GM19438 (cell line): ENCODE measurements at regions not wholly inside any gene's neighbourhood (a gene's known extent, or its start where the extent isn't known, plus 50 kb on each side); places are given as distances from the start of the nearest gene placed in this dataset.
"Not testable (repeated sequence)": the region's sequence is repeated elsewhere in the genome, so short reads cannot be mapped to it uniquely, and the experiment has no call there.

ENCODE experiments used
- ATAC-seq: cut with Tn5 transposase; IDR thresholded peaks from one replicate; pipeline ENCODE4 v1.9.1; 2021; ENCODE audit warnings: low read depth; ENCODE audit not compliant: unreplicated experiment

DNA sequence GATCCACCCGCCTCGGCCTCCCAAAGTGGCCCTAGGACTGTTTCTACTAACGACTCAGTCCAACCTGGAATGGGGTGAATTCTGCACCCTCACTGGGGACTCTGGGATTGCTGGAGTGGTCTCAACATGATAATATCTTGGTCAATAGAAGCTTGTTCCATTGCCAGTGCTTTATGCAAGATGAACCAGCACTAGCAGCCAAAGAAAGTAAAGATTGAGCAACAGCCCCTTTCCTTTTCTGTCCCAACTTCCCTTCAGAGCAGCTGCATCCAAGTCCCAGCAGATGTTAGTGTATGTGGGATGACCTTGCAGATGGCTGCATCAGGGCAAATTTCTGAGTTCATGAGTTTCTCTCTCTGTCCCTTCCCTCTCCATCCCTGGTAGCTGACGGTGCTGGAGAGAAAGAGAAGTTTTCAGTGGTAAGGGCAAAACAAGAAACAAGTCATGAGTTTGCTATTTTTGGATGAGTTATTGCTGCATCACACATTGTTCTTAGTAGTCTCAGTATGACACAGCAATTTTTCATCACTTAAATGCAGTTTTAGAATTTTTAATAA is 183.6 kb upstream of the EDNRB start:
- ATAC-seq, result no peak

DNA sequence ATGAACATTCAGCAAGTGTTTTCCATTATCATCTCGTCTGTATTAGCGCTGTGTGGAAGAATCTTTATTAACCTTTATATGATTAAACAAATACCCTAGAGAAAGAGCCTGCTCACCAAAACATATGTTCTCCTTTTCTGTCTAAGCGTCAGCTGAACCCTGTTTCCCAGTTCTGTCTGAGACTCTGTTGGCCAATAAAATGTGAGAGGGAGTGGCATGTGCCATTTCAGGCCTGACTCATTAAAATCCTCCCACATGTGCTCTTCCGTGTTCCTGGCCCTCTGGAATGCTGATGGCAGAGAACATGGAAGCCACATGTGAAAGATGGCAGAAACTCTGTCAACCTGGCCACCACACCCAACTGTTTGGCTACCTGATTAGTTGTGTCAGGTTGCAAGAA is 181.9 kb upstream of the EDNRB start:
- no peak for ATAC-seq

DNA sequence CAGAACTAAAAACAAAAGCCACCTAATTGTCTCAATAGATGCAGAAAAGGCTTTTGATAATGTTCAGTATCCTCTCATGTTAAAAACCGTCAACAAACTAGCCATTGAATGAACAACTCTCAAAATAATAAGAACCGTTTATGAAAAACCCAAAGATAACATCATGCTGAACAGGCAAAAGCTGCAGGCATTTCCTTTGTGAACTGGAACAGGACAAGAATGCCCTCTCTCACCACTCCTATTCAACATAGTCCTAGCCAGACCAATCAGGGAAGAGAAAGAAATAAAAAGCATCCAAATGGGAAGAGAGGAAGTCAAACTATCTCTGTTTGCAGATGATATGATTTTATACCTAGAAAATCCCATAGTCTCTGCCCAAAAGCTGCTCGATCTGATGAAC is 179.6 kb upstream of the EDNRB start:
- ATAC-seq, result no peak

DNA sequence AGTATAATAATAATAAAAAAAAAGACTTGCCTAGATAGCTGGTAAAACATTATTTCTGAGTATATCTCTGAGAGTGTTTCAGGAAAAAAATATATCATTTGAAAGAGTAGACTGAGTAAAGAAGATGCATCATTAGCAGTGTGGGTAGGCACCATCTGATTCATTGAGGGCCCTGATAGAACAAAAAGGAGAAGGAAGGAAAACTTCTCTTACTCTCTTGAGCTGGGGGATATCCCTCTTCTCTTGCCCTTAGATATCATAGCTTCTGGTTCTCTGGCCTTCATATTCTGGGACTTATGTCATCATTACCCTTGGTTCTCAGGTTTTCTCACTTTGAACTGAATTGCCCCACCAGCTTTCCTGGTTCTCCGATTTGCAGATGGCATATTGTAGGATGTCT is 177.6 kb upstream of the EDNRB start:
- no peak for ATAC-seq

DNA sequence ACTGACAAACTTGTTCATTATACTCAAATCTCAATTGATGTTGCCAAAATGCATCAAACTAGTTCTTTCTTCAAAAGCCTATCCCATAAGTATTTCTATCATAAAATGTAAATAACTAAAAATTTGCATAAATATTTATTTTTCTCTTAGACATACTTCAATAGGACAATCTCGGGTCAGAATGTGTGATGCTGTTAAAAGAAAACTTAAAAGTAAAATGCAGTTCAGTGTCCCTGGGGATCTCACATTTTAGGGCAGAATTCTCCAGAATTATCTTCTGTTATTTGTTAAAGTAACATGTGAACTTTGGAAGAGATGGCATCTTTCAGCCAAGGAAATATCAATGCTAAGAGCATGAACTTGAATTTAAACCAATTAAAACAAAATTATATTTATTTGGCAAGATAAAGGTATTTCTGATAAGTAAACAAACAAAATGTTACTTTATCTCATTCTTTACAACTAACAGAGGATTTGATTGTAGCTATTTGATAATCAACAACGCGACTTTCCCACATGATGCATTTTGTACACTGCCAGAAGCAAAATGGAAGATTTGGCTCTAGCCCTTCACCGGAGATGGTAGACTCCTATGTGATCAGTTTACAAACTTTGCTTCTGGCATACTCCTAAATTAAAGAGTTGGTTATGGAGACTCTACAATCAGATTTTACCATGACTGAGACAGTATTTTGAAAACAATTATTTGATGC is 169.5 kb upstream of the EDNRB start:
- ATAC-seq, result no peak

DNA sequence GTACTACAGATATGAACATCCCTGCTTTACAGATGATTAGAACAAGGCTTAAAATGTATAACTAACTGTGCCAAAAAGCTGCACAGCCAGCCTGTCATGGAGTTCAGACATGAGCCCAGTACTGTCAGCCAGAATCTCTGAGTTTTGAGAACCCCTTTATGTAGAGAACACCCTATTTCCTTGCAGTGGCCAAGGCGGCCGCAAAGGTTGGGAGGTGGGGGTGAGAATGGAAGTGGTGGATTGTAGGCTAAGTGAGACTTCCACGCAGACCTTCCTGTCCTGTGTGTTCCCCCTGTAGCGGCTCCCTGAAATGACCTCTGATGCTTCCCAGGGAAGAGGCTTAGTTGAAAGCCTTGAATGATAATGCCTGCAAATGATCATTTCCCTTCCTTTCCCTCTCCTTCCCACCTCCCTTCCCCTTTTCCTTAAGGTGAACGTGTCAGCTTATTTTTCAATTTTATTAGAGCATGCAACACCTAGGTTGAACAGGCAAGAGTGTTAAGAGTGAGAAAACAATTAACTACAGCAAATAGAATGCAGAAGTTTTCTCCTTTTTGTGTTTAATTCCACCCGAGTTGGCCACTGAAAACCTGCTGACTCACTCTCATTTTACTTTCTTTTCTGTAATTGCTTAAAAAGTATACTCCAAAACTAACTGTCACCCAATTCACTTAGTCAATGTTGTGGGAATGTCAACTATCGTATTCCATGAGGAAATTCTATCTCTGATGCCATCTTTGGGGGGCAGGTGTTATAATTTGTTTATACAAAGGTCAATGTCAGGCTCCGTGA is 167.0 kb upstream of the EDNRB start:
- no peak for ATAC-seq

DNA sequence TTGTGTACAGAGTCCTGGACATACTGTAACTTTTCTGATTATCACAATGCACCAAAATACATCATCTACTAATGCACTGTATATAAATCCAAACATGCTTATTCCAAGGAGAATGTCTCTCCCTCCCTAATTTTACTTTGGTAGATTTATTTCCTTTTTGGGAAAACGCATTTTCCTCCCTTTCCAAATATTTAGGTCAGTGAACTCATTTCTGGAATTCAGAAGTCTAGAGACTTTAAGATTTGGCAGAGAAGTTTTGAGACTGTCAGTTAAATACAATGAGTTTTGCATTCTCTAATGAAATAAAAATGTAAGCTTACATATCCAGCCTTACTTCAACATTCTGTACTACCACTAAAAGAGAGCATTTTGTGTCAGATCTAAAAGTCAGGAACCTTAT is 165.8 kb upstream of the EDNRB start:
- no peak for ATAC-seq

DNA sequence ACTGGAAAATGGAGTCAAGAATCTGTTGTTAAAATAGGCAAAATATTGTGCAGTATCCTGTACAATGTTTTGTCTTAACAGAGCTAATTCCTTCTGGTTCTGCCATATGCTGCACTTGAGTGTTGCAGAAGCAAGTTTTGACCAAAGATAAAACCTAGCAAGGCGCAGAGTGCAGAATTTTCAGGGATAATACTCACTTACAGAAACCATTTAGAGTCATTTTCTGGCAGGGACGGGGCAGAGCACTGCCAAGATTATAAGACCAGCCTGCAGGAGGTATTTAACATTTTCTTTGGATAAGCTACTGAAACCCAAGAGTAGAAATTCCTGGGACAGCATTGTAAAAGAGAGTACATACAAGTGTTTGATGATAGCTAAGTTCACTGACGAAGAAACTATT is 159.5 kb upstream of the EDNRB start:
- ATAC-seq, result no peak

DNA sequence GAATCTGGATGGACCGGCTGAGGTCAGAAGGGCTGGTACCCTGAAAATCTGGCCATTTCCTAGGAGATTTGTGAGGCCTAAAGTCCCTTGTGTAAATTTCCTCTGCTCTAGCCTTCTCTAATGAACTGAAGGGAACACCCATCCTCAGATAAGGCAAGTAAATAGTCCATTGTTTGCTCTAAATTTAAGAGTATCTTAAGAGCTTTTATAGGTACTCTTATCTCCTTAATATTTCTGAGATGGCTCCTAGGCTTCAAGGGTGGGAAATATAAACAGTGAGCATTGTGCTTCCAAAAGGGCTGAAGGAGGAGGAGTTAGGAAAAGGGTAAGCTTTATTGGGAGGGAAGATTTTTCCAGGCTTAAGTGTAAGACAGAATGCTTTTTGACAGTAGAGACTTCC is 148.7 kb upstream of the EDNRB start:
- no peak for ATAC-seq

DNA sequence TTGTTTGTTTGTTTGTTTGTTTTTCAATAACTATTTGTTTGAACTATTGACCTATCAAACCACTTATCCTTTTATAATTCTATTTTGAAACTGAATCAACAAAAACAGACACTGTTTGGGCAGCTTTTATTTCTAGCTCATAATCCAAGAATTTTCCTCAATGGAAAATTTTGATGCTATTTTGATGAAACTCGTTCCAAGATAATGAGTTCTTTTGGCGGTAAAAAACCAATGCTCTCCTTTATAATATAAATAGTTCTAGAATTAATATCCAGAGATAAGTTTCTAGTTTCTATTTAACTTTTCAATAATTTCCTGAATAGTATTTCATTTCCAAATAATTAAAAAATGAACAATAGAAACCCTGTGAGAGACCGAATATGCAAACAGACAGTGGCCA is 146.5 kb upstream of the EDNRB start:
- no peak for ATAC-seq

DNA sequence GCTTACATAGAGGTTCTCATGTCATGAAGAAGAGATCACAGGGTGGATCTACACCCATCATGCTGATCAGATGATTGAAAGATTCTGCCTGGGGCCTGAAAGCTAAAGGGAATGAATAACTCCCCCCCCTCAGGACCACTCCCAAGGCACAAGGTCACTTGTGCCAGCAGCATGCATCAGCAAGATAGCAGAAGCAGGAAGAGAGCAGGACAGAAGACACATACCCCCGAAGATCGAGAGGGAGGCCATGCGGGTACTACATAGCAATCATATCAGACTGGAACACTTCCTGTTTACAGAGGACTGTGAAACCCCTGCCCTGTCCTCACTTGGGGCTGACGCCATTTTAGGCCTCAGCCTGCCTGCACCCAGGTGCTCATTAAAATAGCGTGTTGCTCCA is 143.2 kb upstream of the EDNRB start:
- ATAC-seq, result no peak

DNA sequence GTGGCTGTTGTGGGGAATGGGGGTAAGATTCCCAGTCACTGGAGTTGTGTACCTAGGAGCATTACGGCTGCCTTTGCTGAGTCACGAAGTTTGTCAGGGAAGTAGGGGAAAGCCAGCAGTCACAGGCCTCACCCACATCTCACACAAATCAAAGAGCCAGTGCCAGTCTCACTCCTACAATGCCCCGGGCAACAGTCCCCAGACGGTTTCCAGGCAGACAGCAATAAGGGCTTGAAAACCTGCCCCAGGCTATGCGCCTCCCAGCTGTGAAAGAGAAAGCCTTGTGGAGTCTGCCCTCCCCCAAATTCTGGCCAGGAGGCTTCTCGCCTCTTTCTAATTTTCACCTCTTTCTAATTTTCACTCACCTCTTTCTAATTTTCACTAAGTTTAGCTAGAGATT is 142.3 kb upstream of the EDNRB start:
- no peak for ATAC-seq

DNA sequence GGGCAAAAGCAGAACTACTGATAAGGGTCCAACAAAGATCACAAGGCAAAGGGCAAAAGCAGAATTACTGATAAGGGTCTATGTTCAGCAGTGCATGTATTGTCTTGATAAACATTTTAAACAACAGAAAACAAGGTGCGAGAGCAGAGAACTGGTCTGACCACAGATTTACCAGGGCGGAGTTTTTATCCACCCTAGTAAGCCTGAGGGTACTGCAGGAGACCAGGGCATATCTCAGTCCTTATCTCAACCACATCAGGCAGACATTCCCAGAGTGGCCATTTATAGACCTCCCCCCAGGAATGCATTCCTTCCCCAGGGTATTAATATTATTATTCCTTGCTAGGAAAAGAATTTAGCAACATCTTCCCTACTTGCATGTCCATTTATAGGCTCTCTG is 138.2 kb upstream of the EDNRB start:
- not testable (repeated sequence) for ATAC-seq

DNA sequence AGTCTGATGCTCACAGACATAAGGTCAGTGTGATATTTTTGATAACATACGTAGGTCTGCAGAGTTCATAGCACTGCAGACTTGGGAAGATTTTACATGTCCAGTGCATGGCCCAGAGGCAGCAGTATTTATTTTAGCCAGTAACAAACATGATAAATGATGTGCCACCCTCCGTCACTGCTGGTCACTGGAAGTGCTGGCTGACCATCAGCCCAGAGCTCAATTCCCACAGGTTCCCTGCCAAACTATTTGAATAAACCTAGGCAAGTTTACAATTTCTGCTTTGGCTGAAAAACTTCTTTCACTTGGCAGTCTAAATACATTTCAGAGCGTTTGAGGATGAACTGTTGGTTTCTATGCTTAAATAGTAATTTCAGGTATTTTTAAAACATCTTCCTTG is 135.5 kb upstream of the EDNRB start:
- no peak for ATAC-seq

DNA sequence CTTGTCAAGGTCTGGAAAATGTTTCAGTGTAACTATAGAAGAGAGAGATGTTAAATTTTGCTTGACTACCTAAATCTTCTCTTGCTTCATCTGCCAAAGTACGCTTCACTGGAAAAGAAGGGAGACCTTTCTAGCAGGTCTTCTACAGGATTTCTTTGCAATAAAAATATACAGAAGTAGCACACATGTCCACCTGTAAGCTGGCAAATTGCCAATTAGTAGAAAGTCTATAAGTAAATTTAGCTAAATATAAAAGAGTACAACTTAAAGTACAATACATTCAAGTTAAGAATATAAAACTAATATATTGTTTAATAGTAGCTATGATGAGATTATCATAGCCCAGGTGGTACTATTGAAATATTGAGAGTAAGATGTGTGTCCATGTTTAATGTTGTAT is 128.5 kb upstream of the EDNRB start:
- ATAC-seq, result no peak

DNA sequence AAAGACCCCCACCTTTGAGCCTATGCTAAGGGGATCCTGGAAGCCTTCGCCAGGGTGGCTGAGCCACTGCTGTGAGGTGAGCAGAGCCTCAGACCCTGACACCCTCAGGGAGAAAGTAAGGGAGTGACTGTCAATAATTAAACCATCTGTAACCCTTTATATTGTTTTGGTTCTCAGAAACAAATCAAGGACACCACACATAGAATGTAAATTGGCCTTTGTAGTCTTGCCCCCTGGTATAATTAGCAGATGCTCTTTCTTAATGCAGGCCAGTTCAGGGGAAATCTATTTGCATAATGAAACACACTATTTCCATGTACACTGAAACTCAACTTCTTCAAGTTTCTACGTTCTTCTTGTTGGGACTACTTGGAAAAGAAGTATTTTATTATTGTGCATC is 127.7 kb upstream of the EDNRB start:
- peak; percentile 87 for ATAC-seq

DNA sequence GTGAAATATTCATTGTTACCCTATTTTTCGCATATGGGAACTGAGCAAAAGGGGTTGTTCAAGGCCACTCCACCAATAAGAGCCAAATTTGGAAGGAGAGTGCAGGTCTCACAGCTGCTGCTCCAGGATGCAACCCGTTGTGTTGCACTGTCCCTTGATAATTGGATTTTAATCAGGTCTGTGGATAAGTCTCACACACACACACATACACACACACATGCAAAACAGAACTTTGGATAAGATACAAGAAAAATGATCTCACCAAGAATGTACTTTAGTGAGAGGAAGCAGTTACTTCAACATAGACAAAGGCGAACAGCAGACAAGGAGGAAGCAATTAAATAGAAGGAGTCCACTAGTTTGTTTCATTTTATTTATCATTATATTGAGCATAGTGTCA is 127.3 kb upstream of the EDNRB start:
- ATAC-seq, result peak; percentile 41

DNA sequence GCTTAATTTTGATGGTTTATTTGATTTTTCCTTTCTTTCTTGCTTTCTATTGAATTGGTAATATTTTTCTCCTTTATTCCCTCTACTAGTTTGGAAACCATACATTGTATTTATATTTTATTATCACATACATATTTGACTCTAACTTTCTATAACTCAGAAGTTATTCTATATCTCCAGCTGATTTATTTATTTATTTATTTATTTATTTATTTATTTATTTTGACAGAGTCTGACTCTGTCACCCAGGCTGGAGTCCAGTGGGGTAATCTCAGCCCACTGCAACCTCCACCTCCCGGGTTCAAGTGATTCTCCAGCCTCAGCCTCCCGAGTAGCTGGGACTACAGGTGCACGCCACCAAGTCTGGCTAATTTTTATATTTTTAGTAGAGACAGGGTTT is 122.7 kb upstream of the EDNRB start:
- not testable (repeated sequence) for ATAC-seq

DNA sequence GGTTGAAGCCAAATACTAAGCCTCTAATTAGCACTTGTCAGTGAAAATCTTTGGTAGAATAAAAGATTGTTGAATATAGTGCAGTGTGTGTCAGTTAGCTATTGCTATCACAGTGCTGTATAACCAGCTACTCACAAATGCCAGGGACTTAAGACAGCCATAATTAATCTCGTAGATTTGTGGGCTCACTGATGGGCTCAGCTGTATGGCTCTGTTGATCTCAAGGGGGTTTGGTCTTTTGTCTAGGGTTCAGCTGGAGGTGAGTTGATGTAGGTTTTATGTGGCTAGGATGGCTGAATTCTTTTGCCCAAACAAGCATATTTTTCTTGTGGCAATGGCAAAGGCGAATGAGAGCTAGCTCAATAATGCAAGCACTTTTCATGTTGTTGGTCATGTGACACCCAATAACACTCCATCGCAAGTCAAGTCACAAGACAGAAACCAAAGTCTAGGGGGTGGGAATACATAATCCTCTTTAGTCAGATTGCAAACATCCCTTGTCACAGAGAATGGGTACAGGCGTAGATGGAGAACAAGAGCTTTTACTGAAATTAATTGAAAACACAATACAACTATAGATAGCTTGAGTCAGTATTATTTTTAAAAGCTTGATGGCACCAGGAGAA is 121.7 kb upstream of the EDNRB start:
- ATAC-seq, result no peak

DNA sequence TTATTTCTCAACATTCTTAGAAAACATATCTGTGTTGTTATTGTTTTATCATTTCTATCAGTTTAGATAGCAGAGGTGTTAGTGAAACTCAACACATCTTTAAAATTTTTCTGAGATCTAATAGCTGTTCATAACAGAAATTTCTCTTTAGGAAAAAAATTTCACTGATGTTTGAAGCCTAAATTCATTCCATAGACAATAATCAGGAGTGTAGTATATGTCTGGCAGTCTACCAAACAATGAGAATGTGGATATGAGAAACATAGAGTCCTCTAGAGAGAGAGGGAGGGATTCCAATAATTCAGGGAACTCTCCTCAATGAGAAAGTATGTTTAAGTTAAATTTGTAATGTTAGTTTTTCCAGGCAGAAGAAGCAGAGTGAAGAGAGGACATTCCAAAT is 118.2 kb upstream of the EDNRB start:
- no peak for ATAC-seq

DNA sequence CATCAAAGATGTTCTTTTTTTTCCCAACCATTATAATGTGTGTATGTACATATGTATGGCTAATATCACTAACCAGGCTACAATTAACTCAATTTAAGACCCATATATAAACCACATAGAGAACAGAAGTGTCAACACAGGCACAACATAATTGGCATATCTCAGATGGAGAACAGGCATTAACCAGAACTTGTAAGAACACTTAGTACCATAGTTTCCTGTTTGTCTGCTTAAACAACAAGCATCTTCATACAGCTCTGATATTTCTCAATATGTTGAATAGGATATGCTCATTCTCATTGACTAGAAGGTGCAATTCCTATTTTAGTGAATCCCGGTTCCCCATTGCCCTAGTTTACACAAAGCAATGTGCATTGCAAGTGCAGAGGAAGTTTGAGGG is 116.9 kb upstream of the EDNRB start:
- no peak for ATAC-seq

DNA sequence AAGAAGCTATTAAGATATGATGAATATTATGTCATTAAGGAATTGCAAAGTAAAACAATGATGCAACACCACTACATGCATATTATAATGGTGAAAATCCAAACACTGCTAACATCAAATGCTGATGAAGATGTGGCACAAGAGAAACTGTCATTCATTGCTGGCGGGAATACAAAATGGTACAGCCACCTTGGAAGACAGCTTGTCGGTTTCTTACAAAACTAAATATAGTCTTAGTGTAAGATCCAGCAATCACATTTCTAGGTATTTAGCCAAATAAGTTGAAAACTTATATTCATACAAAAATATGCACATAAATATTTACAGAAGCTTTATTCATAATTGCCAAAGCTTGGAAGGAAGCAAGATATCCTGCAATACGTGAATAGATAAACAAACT is 114.9 kb upstream of the EDNRB start:
- no peak for ATAC-seq
